K562 (cell line): ENCODE measurements at regions not wholly inside any gene's neighbourhood (a gene's known extent, or its start where the extent isn't known, plus 50 kb on each side); places are given as distances from the start of the nearest gene placed in this dataset.

ENCODE experiments used
- ATAC-seq: fragments of 200-7000 bp; cut with Tn5 transposase; 3 replicates; pipeline ENCODE4 v1.9.1; 2020; ENCODE audit warnings: moderate library complexity
- BruUV-seq: library from RNA; stranded (reverse); fragments of 400-500 nt; replicated peaks from 2 replicates; lab custom pipeline; 2021; lab: Mats Ljungman, UMichigan
- CTCF ChIA-PET: fragments of 300-600 bp; formaldehyde crosslinking; extraction: SDS; loops from one replicate; lab custom pipeline; 2021; ENCODE audit warnings: low intra/inter-chr PET ratio; lab: Yijun Ruan, JAX
- POLR2A ChIA-PET: fragments of 300-600, 350-650 bp; sonication (Branson Sonifier 250); formaldehyde crosslinking; extraction: SDS; loops from one replicate; lab custom pipeline; 2021; ENCODE audit warnings: antibody characterized with exemption, inconsistent platforms; lab: Yijun Ruan, JAX
- DNase-seq, 4 experiments: peaks; one replicate each; pipeline versions ENCODE4 v3.0.0 to v3.0.0-alpha.2; 2011 to 2018; ENCODE audit warnings: low spot score in 3 of 4, mixed read lengths in 3 of 4; ENCODE audit errors: extremely low read depth in 1 of 4
- FAIRE-seq: peaks from 2 replicates; lab custom pipeline; 2011; peaks lifted over from hg19 to GRCh38; lab: Jason Lieb, UNC
- H2AFZ ChIP-seq: 2 replicates; pipeline ENCODE4 v1.6.0; 2011; ENCODE audit warnings: low read depth, low read length, control low read depth, inconsistent platforms
- H3K27ac ChIP-seq: fragments of 200-600 bp; 3 replicates; pipeline ENCODE4 v1.8.0; 2011; ENCODE audit warnings: low read depth, mild to moderate bottlenecking, control low read depth, inconsistent platforms, low read length, moderate library complexity, mixed read lengths; ENCODE audit errors: extremely low read depth
- H3K27me3 ChIP-seq, 2 experiments: fragments of 300-600 bp in 1 of 2; 2 replicates in 1 of 2; 3 replicates in 1 of 2; pipeline versions ENCODE4 v1.6.0 to v1.8.0; 2011; ENCODE audit warnings: inconsistent platforms in 2 of 2, low read length in 2 of 2, mild to moderate bottlenecking in 1 of 2, mixed read lengths in 1 of 2, moderate library complexity in 1 of 2; ENCODE audit not compliant: control insufficient read depth in 2 of 2, insufficient read depth in 2 of 2
- H3K36me3 ChIP-seq: fragments of 300-600 bp; 3 replicates; pipeline ENCODE4 v1.8.0; 2011; ENCODE audit warnings: mild to moderate bottlenecking, low read length, inconsistent platforms; ENCODE audit not compliant: control insufficient read depth, insufficient read depth
- H3K4me1 ChIP-seq, 2 experiments: fragments of 200-600 bp in 1 of 2; replicated peaks in 1 of 2; 2 replicates in 1 of 2; 3 replicates in 1 of 2; pipeline versions ENCODE4 v1.5.1 to v1.8.0; 2011; ENCODE audit warnings: inconsistent platforms in 2 of 2, low read length in 2 of 2, mild to moderate bottlenecking in 1 of 2, mixed read lengths in 1 of 2, moderate library complexity in 1 of 2; ENCODE audit not compliant: control insufficient read depth in 2 of 2, insufficient read depth in 2 of 2
- H3K4me2 ChIP-seq: 2 replicates; pipeline ENCODE4 v1.6.1; 2011; ENCODE audit warnings: low read length, control low read depth, inconsistent platforms, mixed read lengths; ENCODE audit not compliant: insufficient read depth
- H3K4me3 ChIP-seq: fragments of 200-600 bp; sonication (generic), shearing (Covaris generic); 2 replicates; pipeline ENCODE4 v1.5.1; 2016; ENCODE audit warnings: control low read depth, inconsistent platforms
- H3K79me2 ChIP-seq: fragments of 200-600 bp; 3 replicates; pipeline ENCODE4 v1.8.0; 2011; ENCODE audit warnings: low read length, inconsistent platforms; ENCODE audit not compliant: control insufficient read depth, insufficient read depth
- H3K9ac ChIP-seq, 2 experiments: 2 replicates each; pipeline versions ENCODE4 v1.6.0 to v1.6.1; 2011; ENCODE audit warnings: low read depth in 2 of 2, low read length in 2 of 2, control low read depth in 1 of 2, inconsistent platforms in 1 of 2, mild to moderate bottlenecking in 1 of 2, mixed read lengths in 1 of 2; ENCODE audit not compliant: insufficient read depth in 1 of 2
- H3K9me1 ChIP-seq: one replicate; pipeline ENCODE4 v1.6.0; 2011; ENCODE audit warnings: inconsistent platforms, mild to moderate bottlenecking, low read length, moderate library complexity; ENCODE audit not compliant: control insufficient read depth, insufficient read depth
- H3K9me3 ChIP-seq: replicated peaks from 2 replicates; pipeline ENCODE4 v1.5.1; 2011; ENCODE audit warnings: low read depth, low read length, inconsistent platforms; ENCODE audit not compliant: control insufficient read depth, insufficient read depth
- H4K20me1 ChIP-seq: replicated peaks from 2 replicates; pipeline ENCODE4 v1.6.1; 2011; ENCODE audit warnings: low read length, inconsistent platforms, mixed read lengths; ENCODE audit not compliant: control insufficient read depth, insufficient read depth
- MLLT1 ChIP-seq, 2 experiments: fragments of 450-650 bp; IDR thresholded peaks; 2 replicates each; pipeline ENCODE4 v1.6.1; 2016
- NFRKB ChIP-seq: fragments of 450-650 bp; IDR thresholded peaks from 2 replicates; pipeline ENCODE4 v1.6.1; 2016; ENCODE audit warnings: low read depth
- SETDB1 ChIP-seq: IDR thresholded peaks from one replicate; pipeline ENCODE4 v1.6.1; 2012; ENCODE audit warnings: low read length, control low read depth, inconsistent platforms
- YY1 ChIP-seq, 3 experiments: IDR thresholded peaks; 2 replicates each; pipeline ENCODE4 v1.6.1; 2011; ENCODE audit warnings: low read length in 2 of 3, mild to moderate bottlenecking in 2 of 3, moderate library complexity in 2 of 3, borderline replicate concordance in 1 of 3, control low read depth in 1 of 3, low read depth in 1 of 3; ENCODE audit not compliant: insufficient read depth in 3 of 3, insufficient replicate concordance in 2 of 3, control insufficient read depth in 1 of 3, insufficient read length in 1 of 3; ENCODE audit errors: extremely low read depth in 1 of 3
- ZC3H4 ChIP-seq: sonication (generic); formaldehyde crosslinking; IDR thresholded peaks from 2 replicates; pipeline ENCODE4 v1.9.0; 2021; ENCODE audit warnings: missing genetic modification reagents, borderline replicate concordance
- ZNF217 ChIP-seq: sonication (generic); formaldehyde crosslinking; IDR thresholded peaks from 2 replicates; pipeline ENCODE4 v1.8.0; 2022; ENCODE audit warnings: mild to moderate bottlenecking, missing genetic modification reagents
- ZSCAN29 ChIP-seq: fragments of 450-650 bp; IDR thresholded peaks from 2 replicates; pipeline ENCODE4 v1.6.1; 2017
- WGBS: fragments of 100-300 bp; shearing (Covaris generic); methylation state at CpG from one replicate; pipeline ENCODE4 v1.1.6; 2016; ENCODE audit warnings: low coverage, mixed read lengths; ENCODE audit not compliant: insufficient coverage; ENCODE audit errors: missing lambda C conversion rate; 5-methylcytosine and 5-hydroxymethylcytosine counted together
- in situ Hi-C: fragments of 300-500 bp; cut with MboI; formaldehyde crosslinking; loops from 4 replicates; pipeline ENCODE4 v1.15.0; 2018; ENCODE audit warnings: inconsistent platforms, mixed read lengths
- intact Hi-C: fragments of 100-400 bp; cut with micrococcal nuclease; formaldehyde crosslinking; loops from 2 replicates; pipeline ENCODE4 v1.14.2; 2022
- TF ChIP-seq, protein P1 (sequence below): fragments of 450-650 bp; IDR thresholded peaks from 2 replicates; pipeline ENCODE4 v1.6.1; 2016; ENCODE audit warnings: mild to moderate bottlenecking

DNA sequence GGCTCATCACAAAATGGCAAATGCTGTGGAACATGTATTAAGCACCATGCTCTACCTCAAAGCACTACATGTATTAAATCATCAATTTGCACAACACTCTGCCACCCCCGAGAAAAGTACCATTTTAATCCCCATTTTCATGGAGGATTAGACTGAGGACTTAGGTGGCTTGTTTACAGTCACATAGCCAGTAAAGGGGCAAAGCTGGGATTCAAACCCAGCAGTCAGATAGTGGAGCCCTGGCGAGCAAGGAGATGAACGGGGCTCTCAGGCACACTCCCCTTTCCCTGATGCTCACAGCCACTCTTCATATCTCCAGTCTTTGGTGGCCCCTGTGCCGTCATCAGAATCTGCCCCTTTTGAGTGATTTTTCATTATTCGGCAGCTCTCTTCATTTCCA, 262.9 kb downstream of the DIRAS2 start:
- H3K27me3 ChIP-seq, result no peaks in the 10 kb centered on the region
- CTCF ChIA-PET, result no interaction called here
- H3K4me1 ChIP-seq, result no peaks in the 10 kb centered on the region
- POLR2A ChIA-PET, result no interaction called here
- FAIRE-seq (no peak), DNase-seq (no peak), ATAC-seq (no peak)
- no peak overlapping the region for H3K27ac ChIP-seq
- no peaks in the 10 kb centered on the region for H3K9me1 ChIP-seq
- in situ Hi-C loops (no loop called here), intact Hi-C loops (no loop called here)
- no peak overlapping the region for H3K4me2 ChIP-seq
- no peak overlapping the region for H3K9ac ChIP-seq
- WGBS, result 0% methylated on average over 4 of the region's 5 CpGs
- H4K20me1 ChIP-seq, result no peaks in the 10 kb centered on the region
- no TSS peak for BruUV-seq
- H2AFZ ChIP-seq, result no peak overlapping the region
- no peak overlapping the region for H3K4me3 ChIP-seq
- H3K9me3 ChIP-seq, result no peaks in the 10 kb centered on the region
- H3K79me2 ChIP-seq, result no peaks in the 10 kb centered on the region
- TF ChIP-seq YY1 (IDR thresholded peaks at IDR 0.05; ENCODE audit: borderline replicate concordance in 1 of 3, control insufficient read depth in 1 of 3, extremely low read depth in 1 of 3, insufficient read depth in 3 of 3, insufficient read length in 1 of 3, insufficient replicate concordance in 2 of 3, low read depth in 1 of 3, low read length in 2 of 3), result no peak
- no peak for TF ChIP-seq ZNF217 (CRISPR knock-in tag)
- TF ChIP-seq ZC3H4 (CRISPR knock-in tag), result no peak
- no peak for TF ChIP-seq MLLT1 (IDR thresholded peaks at IDR 0.05)
- TF ChIP-seq SETDB1, result no peak
- TF ChIP-seq NFRKB, result no peak
- TF ChIP-seq, protein P1, sequence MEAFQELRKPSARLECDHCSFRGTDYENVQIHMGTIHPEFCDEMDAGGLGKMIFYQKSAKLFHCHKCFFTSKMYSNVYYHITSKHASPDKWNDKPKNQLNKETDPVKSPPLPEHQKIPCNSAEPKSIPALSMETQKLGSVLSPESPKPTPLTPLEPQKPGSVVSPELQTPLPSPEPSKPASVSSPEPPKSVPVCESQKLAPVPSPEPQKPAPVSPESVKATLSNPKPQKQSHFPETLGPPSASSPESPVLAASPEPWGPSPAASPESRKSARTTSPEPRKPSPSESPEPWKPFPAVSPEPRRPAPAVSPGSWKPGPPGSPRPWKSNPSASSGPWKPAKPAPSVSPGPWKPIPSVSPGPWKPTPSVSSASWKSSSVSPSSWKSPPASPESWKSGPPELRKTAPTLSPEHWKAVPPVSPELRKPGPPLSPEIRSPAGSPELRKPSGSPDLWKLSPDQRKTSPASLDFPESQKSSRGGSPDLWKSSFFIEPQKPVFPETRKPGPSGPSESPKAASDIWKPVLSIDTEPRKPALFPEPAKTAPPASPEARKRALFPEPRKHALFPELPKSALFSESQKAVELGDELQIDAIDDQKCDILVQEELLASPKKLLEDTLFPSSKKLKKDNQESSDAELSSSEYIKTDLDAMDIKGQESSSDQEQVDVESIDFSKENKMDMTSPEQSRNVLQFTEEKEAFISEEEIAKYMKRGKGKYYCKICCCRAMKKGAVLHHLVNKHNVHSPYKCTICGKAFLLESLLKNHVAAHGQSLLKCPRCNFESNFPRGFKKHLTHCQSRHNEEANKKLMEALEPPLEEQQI, result no peak
- no peak for TF ChIP-seq ZSCAN29
- no peaks in the 10 kb centered on the region for H3K36me3 ChIP-seq
